ENCODE measurements at regions not wholly inside any gene's neighbourhood (a gene's known extent, or its start where the extent isn't known, plus 50 kb on each side); places are given as distances from the start of the nearest gene placed in this dataset.

DNA sequence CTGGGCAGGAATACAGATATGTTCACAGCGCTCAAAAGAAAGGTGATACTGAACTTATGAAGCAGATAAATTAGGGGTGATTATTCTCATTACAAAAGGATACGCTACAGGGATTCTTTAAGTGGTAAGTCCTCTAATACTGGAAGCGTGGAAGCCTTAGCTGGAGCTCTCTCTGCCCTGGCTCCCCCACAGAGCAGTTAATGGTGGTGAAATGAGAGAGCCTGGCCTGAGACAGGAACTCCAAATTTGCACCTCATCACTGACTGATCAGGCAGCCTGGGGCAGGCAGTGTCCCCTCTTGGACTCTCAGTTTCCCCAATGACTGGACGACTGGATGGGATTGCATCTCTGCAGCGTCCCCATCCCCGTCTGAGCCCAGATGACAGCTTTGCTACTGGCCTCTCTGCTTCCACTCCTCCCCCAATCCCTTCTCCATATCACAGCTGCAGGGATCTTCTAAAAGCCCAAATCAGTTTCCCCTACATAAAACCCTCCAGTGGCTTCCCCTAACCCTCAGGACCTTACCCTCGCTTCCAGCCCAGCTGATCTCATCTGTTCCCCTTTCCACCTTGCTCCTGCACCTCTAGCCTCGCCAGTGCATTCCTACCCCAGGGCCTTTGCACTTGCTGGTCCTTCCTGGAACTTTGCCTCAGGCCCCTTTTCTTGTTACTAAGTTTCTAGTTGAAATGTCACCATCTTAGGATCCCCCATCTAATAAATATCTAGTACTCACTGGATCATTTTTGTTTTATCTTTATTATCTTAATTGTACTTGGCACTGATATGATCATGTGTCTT is 171.7 kb upstream of the LHX5 start:
- Histone ChIP-seq H2BK12ac (ENCODE audit: insufficient read length, low read depth, low read length) (no peak overlapping the region), H4K20me1 (ENCODE audit: control insufficient read depth, insufficient read depth, insufficient read length) (no peaks in the 10 kb centered on the region), H2AK5ac (ENCODE audit: insufficient read length, low read length) (no peak overlapping the region), H2BK120ac (ENCODE audit: low read depth, low read length, poor library complexity, severe bottlenecking) (no peak overlapping the region), H3K27ac (ENCODE audit: insufficient read length, low read depth, low read length) (no peak overlapping the region), H3K4ac (ENCODE audit: low read depth, low read length) (no peak overlapping the region), H3K23me2 (ENCODE audit: insufficient read length, low read depth, low read length, poor library complexity, severe bottlenecking) (no peaks in the 10 kb centered on the region), H4K91ac (ENCODE audit: insufficient read length, low read depth, low read length) (no peak overlapping the region), H3T11ph (ENCODE audit: low read length) (no peak overlapping the region), H3K9ac (ENCODE audit: extremely low read depth, insufficient read length, low read length) (no peak overlapping the region), H2BK5ac (ENCODE audit: insufficient read length, low read length) (no peak overlapping the region), H3K14ac (ENCODE audit: insufficient read depth, low read length) (no peak overlapping the region), H2BK15ac (ENCODE audit: low read depth, low read length) (no peak overlapping the region), H3K27me3 (ENCODE audit: insufficient read depth, low read length) (no peaks in the 10 kb centered on the region; the same call in 1 of the 2 replicates), H3K79me2 (ENCODE audit: insufficient read depth, low read length) (no peaks in the 10 kb centered on the region), H3K18ac (ENCODE audit: insufficient read length, low read depth, low read length) (no peak overlapping the region), H4K5ac (ENCODE audit: insufficient read length, low read depth, low read length) (no peak overlapping the region), H3K79me1 (ENCODE audit: insufficient read depth, low read depth, low read length, poor library complexity, severe bottlenecking) (no peaks in the 10 kb centered on the region), H3K9me3 (ENCODE audit: control insufficient read depth, low read depth, low read length) (no peaks in the 10 kb centered on the region), H2AFZ (ENCODE audit: low read length) (no peak overlapping the region), H3K4me1 (ENCODE audit: insufficient read depth, low read length) (no peaks in the 10 kb centered on the region; the same call in 1 of the 2 replicates), H4K8ac (replicated peaks; ENCODE audit: insufficient read length, low read depth, low read length) (no peak overlapping the region), H3K23ac (ENCODE audit: insufficient read length, low read depth, low read length) (no peak overlapping the region), H3K56ac (ENCODE audit: insufficient read length, low read depth, low read length) (no peak overlapping the region), H2BK20ac (ENCODE audit: low read depth, low read length, poor library complexity, severe bottlenecking) (peak overlapping the region; percentile 29), H3K4me2 (ENCODE audit: insufficient read depth, insufficient read length, low read length) (no peak overlapping the region)
- no peak for DNase-seq
- no CpG with 5 or more reads among the region's 8 CpGs for WGBS (ENCODE audit: extremely low coverage, insufficient read length, low lambda C conversion rate)
- no peaks in the 10 kb centered on the region for H3K9me3 Mint-ChIP-seq
- TF ChIP-seq, protein P1, sequence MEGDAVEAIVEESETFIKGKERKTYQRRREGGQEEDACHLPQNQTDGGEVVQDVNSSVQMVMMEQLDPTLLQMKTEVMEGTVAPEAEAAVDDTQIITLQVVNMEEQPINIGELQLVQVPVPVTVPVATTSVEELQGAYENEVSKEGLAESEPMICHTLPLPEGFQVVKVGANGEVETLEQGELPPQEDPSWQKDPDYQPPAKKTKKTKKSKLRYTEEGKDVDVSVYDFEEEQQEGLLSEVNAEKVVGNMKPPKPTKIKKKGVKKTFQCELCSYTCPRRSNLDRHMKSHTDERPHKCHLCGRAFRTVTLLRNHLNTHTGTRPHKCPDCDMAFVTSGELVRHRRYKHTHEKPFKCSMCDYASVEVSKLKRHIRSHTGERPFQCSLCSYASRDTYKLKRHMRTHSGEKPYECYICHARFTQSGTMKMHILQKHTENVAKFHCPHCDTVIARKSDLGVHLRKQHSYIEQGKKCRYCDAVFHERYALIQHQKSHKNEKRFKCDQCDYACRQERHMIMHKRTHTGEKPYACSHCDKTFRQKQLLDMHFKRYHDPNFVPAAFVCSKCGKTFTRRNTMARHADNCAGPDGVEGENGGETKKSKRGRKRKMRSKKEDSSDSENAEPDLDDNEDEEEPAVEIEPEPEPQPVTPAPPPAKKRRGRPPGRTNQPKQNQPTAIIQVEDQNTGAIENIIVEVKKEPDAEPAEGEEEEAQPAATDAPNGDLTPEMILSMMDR (conservative IDR thresholded peaks at IDR 0.05), result no peak
- no peaks in the 10 kb centered on the region; a peak in 1 of 7 replicates for H3K36me3 Mint-ChIP-seq (ENCODE audit: insufficient read depth in 1 of 3, low read depth in 3 of 3)
- peaks cover 39% of the 10 kb centered on the region for H3K27me3 Mint-ChIP-seq (ENCODE audit: low read depth)
- H3K27ac Mint-ChIP-seq, result 0 out of 7 replicates have a peak overlapping the region, but pooled peaks of 1 of the 3 experiments have one; percentile 43
- H3K4me3 Mint-ChIP-seq, result no peak overlapping the region
- H3K4me1 Mint-ChIP-seq, result peaks cover 28 to 53% of the 10 kb centered on the region in 2 experiments

All from H9 (cell line).